ENCODE measurements at regions not wholly inside any gene's neighbourhood (a gene's known extent, or its start where the extent isn't known, plus 50 kb on each side); places are given as distances from the start of the nearest gene placed in this dataset.

DNA sequence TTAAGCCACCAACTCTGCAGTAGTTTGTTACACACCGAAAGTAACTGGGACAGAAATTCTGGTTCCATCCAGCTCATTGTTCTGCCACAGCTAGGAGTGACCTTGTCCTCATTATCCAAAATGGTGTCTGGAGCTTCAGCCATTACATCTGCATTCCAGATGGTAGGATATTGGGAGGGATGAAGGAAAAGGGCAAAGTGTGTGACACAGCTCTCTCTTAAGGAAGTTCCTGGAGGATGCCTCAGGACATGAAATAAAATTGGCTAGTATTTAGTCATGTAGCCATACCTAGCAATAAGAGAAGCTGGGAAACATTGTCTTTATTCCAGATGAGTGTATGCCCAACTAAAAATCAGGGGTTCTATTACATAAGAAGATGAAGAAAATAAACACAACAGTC is 262.0 kb downstream of the BCOR start:
- no peak for FAIRE-seq
- no peak for TF ChIP-seq POLR2A (IDR thresholded peaks at IDR 0.05; ENCODE audit: low read depth, low read length)
- no peak for DNase-seq (ENCODE audit: insufficient read length, low spot score)

DNA sequence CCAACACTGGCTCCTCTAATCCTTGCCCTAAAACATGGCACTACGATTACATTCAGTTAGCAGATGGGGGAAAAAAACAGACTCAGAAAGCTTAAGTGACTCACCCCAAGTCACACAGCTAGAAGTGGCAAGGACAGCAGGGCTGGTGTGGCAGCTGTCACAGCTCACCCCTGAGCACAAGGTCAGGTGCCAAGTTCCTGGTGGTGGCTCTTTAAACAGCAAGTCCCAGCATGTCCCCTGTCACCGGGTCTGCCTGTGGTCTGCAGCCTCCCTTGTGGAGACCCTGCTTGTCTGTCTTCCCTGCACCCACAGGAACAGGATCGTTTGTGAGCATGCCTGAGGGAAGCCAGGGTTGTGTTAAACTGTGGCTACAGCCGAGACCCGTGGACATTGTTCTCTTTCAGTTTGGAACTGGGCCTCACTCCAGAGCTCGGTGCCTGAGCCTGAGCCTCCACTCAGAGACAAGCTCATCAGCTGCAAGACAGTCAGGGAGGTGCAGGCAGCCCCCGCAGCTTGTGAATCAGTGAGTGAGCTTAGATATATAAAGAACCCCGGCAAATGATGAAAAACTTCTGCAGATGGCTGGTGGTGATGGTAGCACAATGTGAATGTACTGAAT is 260.8 kb downstream of the BCOR start:
- DNase-seq (ENCODE audit: insufficient read length, low spot score) (no peak), FAIRE-seq (no peak)
- no peak for TF ChIP-seq POLR2A (IDR thresholded peaks at IDR 0.05; ENCODE audit: low read depth, low read length)

DNA sequence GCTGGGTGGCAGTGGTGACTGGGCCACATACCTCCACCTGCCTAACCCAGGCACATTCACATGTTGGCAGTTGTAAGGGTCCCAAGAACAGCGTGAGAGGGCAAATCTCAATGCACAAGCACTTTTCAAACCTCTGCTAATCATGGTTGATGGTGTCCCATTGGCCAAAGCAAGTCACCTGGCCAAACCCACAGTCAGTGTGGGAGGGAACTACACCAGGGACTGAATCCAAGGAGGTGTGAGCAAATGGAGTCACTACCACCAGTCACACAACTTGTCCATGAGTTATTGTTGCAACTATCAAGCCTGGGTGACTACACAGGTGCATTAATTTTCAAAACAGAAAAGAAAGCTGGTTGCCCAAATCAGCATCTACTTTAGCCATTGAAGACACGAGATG is 260.1 kb downstream of the BCOR start:
- DNase-seq (ENCODE audit: insufficient read length, low spot score) (no peak), FAIRE-seq (no peak)
- TF ChIP-seq POLR2A (IDR thresholded peaks at IDR 0.05; ENCODE audit: low read depth, low read length) = no peak

DNA sequence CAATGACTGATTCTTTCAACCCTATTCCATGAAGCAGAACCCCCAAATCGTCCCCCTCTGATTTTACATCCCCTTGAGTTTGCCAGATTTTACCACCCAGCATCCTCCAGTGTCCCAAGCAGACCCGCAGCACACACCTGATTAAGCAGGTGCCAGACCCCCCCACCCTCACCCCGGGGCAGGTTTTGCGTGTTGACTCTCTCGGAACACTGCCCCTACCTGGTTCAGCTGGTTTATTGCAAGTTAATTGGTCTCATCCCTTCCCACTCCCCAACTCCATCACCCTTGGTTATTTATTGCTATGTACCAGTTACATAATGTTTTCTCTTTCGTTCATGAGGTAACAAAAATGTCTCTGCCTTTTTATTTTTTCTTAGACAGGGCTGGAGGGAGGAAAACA is 258.4 kb downstream of the BCOR start:
- no peak for TF ChIP-seq POLR2A (IDR thresholded peaks at IDR 0.05; ENCODE audit: low read depth, low read length)
- DNase-seq (ENCODE audit: insufficient read length, low spot score) (no peak), FAIRE-seq (no peak)

DNA sequence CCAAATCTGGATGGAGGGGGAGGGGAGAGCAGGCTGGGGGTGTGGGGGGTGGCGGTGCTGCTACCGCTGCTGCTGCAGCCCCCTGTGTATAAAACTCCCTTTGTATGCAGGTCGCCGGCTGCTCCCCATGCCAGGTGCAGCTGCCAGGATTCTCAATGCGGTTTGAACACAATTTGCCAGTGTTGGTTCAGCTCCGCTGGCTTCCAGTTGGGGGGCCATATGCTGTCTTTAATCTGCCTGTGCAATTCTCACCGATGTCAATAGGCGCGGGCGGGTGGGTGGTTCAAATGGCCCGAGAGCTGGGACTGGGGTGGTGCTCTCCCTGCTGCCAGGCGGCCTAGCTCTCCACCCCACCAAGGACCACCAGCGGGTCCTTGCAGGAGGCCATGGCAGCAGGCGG is 257.6 kb downstream of the BCOR start:
- no peak for FAIRE-seq
- no peak for TF ChIP-seq POLR2A (IDR thresholded peaks at IDR 0.05; ENCODE audit: low read depth, low read length)
- DNase-seq (ENCODE audit: insufficient read length, low spot score) = no peak

DNA sequence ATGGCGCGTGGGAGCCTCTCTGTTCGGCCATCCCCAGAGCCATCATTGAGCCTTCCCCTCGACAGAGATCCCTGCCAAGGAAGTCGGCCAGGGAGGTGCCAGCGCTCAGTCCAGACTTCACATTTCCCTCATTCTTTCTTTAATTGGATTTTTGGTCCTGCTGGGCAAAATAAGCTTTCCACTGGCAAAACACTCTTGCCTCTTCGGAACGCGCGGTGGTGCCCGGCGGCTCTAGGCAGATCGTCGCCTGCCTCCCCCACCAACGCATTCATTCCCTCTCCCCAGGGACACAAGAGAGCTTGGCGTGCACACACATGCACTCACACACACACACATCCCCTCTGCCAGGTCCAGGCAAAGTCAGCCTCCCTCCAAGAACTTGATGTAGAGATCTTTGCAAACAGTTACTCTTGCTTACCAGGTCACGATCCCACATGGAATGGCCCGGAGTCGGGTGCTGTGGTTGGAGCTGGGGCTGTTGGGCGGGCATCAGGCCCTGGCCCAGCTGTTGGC is 257.1 kb downstream of the BCOR start:
- no peak for FAIRE-seq
- no peak for TF ChIP-seq POLR2A (IDR thresholded peaks at IDR 0.05; ENCODE audit: low read depth, low read length)
- DNase-seq (ENCODE audit: insufficient read length, low spot score) = no peak

DNA sequence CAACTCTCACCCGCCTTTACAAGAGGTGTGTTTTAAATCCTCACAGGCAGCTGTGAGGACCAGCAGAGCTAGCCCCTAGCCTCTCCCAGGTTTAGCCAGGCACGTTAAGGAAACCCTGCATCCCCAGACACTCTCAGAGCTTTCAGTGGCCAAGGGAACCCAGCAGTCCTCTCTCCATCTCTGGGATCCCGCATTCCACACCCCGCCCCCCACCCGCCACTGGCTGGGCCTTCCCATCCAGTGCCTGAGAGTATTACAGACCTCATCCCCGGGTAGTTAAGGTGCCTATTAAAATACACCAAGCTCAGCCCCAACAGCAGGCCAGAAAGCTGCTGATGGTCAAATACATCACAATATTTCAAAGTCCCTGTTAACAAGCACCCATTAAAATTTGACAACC is 256.2 kb downstream of the BCOR start:
- no peak for FAIRE-seq
- no peak for TF ChIP-seq POLR2A (IDR thresholded peaks at IDR 0.05; ENCODE audit: low read depth, low read length)

DNA sequence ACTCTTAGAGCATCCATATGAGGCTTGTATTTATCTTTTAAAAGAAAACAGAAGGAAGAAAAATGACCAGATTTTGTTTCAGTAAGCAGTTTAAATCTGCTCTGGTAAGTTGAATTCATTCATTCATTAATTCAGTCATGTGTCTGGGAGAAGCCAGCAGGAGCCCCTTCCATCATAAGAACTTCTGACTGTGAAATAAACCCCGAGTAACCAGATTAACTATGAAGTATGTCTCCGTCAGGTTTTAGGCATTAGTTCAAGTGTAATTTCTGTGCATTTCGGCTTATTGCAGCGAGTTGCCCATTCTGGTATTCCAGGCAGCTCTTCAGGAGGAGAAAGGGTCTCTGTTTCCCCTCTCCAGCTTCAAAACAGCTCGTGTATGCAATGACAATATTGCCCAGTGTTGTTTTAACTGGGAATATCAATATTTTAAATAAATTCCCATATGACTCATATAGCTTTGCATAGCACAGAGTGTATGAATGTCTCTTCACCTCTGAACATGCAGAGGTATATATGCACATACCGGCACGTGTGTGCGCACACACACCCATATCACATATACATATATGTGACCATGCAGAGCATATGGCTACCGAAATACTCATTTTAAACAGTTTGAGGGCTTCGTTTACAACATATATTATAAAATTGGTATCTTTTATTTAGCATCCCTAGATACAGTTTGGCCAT is 255.3 kb downstream of the BCOR start:
- TF ChIP-seq POLR2A (IDR thresholded peaks at IDR 0.05; ENCODE audit: low read depth, low read length) = no peak
- FAIRE-seq (no peak), DNase-seq (ENCODE audit: insufficient read length, low spot score) (no peak)

More for the DNA sequence above, 256.2 kb downstream of the BCOR start:
- DNase-seq (ENCODE audit: insufficient read length, low spot score) = no peak

DNA sequence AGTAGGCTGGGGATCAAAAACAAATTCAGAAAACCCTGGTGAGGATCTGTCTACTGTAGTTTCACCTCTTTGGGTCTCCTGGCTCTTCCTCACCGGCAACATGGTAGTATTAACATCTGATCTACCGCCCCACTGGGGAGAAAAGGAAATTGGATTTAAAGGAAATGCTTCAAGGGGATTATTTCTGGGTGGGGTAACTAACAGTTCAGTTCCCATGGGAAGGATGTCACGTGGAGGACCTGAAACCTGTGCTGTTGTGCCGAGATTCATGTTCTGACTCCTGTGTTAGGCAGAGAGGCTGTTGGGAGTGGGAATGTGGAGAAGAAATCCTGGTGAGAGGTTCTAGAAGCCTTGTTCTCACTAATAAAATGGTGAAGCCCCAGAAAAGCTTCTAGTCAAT is 254.4 kb downstream of the BCOR start:
- TF ChIP-seq POLR2A (IDR thresholded peaks at IDR 0.05; ENCODE audit: low read depth, low read length) = no peak
- DNase-seq (ENCODE audit: insufficient read length, low spot score) (no peak), FAIRE-seq (no peak)

DNA sequence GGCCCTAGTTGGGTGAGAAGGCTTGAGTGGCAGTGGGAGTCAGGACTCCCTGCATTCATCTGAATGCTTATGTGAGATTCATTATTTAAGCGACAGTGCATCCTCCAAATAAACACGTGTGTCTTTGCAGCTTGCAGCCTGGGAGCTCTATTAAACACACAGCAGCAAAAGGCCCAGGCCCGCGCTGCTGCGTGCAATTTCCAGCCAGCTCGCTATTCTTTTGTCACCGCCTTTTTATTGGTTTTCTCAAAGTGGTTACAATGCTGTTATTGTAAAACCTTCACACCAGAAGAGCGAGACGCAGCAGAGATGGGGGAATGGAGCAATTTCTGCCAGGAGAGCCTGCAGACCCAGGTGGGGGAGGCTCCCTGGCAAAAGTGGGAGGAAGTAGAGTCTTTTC is 252.5 kb downstream of the BCOR start:
- no peak for FAIRE-seq
- no peak for DNase-seq (ENCODE audit: insufficient read length, low spot score)
- TF ChIP-seq POLR2A (IDR thresholded peaks at IDR 0.05; ENCODE audit: low read depth, low read length) = no peak

DNA sequence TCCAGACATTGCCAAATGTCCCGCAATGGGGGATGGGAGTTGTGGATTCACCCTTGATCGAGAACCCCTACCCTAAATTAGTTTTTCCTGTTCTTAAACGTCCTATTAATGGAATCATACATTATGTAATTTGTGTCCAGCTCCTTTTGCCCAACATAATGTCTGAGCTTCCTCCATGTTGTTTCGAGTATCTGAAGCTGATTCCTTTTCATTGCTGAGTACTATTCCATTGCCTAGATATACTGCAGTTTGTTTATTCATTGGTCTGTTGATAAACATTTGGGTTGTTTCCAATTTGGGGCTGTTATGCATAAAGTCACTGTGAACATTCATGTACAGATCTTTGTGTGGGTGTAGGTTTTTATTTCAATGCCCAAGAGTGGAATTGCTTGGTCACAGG is 251.3 kb downstream of the BCOR start:
- FAIRE-seq (no peak), DNase-seq (ENCODE audit: insufficient read length, low spot score) (no peak)
- TF ChIP-seq POLR2A (IDR thresholded peaks at IDR 0.05; ENCODE audit: low read depth, low read length) = no peak

DNA sequence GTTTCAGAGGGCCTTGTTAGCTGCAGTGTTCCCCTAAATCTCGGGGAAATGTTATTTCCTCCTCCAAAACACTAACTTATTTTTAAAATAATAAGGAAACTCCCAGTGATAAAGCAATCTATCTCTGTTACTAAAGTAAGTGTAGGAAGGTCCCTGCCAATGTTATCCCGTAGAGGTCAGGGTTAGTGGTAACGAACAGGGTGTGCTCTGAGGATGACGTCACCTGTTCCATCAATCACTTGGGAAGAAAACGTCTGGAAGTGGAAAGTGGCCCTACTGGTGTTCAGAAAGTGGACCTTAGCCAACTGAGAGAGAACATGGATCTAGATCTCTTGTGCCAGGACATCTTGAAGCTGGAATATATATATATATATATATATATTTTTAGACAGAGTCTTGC is 249.5 kb downstream of the BCOR start:
- TF ChIP-seq POLR2A (IDR thresholded peaks at IDR 0.05; ENCODE audit: low read depth, low read length) = no peak
- no peak for DNase-seq (ENCODE audit: insufficient read length, low spot score)
- no peak for FAIRE-seq

DNA sequence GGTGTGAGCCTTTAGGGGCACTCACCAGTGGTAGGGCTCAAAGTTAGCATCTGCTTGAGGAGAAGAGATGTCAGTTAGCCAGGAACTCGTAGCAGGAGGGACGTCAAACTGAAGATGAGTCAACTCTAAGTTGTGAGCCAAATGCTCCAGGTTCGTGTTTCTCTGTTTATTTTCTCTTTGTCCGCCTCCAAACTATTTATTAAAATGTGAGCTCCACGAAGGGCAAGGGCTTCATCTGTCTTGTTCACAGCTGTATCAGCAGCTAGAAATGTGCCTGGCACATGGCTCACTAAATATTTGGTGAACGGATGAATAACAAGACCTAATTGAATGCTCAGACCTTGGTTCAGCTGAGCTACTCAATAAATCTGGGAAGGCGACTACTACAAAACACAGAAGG is 248.9 kb downstream of the BCOR start:
- no peak for DNase-seq (ENCODE audit: insufficient read length, low spot score)
- no peak for TF ChIP-seq POLR2A (IDR thresholded peaks at IDR 0.05; ENCODE audit: low read depth, low read length)
- FAIRE-seq = no peak

DNA sequence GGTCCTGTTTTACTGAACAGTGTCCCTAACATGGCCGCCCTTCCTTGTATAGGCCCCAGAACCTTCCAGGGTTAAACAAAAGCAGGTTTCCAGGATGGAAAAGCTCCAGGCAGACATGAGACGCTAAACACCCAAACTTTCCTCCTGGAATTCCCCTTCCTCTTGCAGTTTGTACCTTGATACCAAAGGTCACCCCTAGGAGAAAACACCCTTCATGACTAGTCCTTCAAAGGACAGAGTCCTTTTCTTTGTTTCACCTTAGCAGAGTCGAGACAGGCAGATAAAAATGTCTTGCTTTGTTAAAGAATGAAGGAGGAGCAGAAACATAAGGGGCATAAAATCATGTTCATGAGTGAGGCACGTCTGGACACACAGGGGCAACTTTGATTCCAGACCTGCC is 247.5 kb downstream of the BCOR start:
- FAIRE-seq (no peak), DNase-seq (ENCODE audit: insufficient read length, low spot score) (no peak)
- TF ChIP-seq POLR2A (IDR thresholded peaks at IDR 0.05; ENCODE audit: low read depth, low read length) = no peak

DNA sequence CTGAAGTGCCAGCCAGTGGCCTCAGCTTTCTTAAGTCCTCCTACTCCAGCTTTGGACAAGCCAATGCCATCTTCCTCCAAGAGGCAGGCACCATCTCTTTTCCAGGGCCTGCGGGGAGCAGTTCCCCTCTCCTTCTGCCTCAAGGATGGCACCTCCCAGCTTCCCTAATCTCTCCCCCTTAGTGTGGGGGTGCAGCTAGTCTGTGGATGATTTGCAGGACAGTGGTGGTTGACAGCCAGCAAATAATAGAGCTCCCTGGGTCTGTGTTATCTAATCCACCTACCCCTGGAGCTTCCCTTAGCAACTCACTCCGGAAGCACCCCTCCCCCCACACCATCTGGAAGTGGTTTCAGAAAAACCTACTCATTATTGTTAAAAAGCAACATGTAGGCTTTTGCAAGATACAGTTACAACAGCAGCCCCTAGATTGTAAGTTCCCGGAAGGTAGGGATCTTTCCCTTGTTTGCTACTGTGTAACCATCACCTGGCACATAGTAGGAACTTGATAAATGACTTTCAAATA is 247.1 kb downstream of the BCOR start:
- no peak for TF ChIP-seq POLR2A (IDR thresholded peaks at IDR 0.05; ENCODE audit: low read depth, low read length)
- FAIRE-seq = no peak
- DNase-seq (ENCODE audit: insufficient read length, low spot score) = no peak
